Spleen (tissue), 11 donors: ENCODE measurements at regions not wholly inside any gene's neighbourhood (a gene's known extent, or its start where the extent isn't known, plus 50 kb on each side); places are given as distances from the start of the nearest gene placed in this dataset.

Experiments used
- DNase-seq: peaks from one replicate; pipeline ENCODE4 v3.0.0-alpha.2; 2020
- H3K27ac ChIP-seq, 8 donors: fragments of 200-600 bp; sonication (generic) in 7 of 8; 1 replicate in 4 of 8; 2 replicates in 4 of 8; pipeline versions ENCODE4 v1.5.0 to v1.8.0; 2016 to 2021; ENCODE audit warnings: inconsistent platforms in 4 of 8, mild to moderate bottlenecking in 4 of 8, moderate library complexity in 1 of 8
- H3K27me3 ChIP-seq, 7 donors: fragments of 200-600 bp; sonication (generic) in 6 of 7; replicated peaks in 1 of 7; 1 replicate in 4 of 7; 2 replicates in 3 of 7; pipeline versions ENCODE4 v1.5.0 to v1.8.0; 2016 to 2021; ENCODE audit warnings: inconsistent platforms in 3 of 7, mild to moderate bottlenecking in 1 of 7
- H3K36me3 ChIP-seq, 6 donors: fragments of 200-600 bp; sonication (generic) in 5 of 6; 1 replicate in 4 of 6; 2 replicates in 2 of 6; pipeline versions ENCODE4 v1.5.0 to v1.8.0; 2016 to 2021; ENCODE audit warnings: inconsistent platforms in 2 of 6
- H3K4me1 ChIP-seq, 6 donors: fragments of 200-600 bp; sonication (generic) in 5 of 6; 1 replicate in 3 of 6; 2 replicates in 3 of 6; pipeline versions ENCODE4 v1.5.0 to v1.8.0; 2016 to 2021; ENCODE audit warnings: inconsistent platforms in 3 of 6
- H3K4me3 ChIP-seq, 8 donors: fragments of 200-600 bp; sonication (generic) in 7 of 8; 1 replicate in 4 of 8; 2 replicates in 4 of 8; pipeline versions ENCODE4 v1.5.0 to v1.8.0; 2016 to 2021; ENCODE audit warnings: inconsistent platforms in 4 of 8, mild to moderate bottlenecking in 4 of 8, moderate library complexity in 2 of 8
- H3K9me3 ChIP-seq, 8 donors: fragments of 200-600 bp; sonication (generic) in 7 of 8; 1 replicate in 4 of 8; 2 replicates in 4 of 8; pipeline versions ENCODE4 v1.5.0 to v1.8.0; 2016 to 2021; ENCODE audit warnings: inconsistent platforms in 4 of 8
- POLR2A ChIP-seq, 3 donors: fragments of 450-650 bp; IDR thresholded peaks; one replicate each; pipeline ENCODE4 v1.5.1; 2017; ENCODE audit warnings: antibody characterized with exemption in 3 of 3, mild to moderate bottlenecking in 1 of 3
- POLR2AphosphoS5 ChIP-seq, 3 donors: sonication (generic); formaldehyde crosslinking; IDR thresholded peaks; one replicate each; pipeline ENCODE4 v1.5.1; 2017; ENCODE audit warnings: antibody characterized with exemption in 3 of 3
- WGBS, 5 donors: extraction: QIAGEN DNeasy Blood & Tissue Kit in 3 of 5; methylation state at CpG; one replicate each; pipeline versions ENCODE4 v1.1.5 to v1.1.7; 2013 to 2018; 5-methylcytosine and 5-hydroxymethylcytosine counted together
- intact Hi-C: fragments of 100-400 bp; cut with DNase I; formaldehyde crosslinking; loops from one replicate; pipeline ENCODE4 v1.15.0; 2023; ENCODE audit warnings: low total_unique reads
- TF ChIP-seq, protein P1 (sequence below), 11 experiments: fragments of 200-600 bp in 7 of 11; fragments of 450-650 bp in 4 of 11; sonication (generic) in 4 of 11; IDR thresholded peaks in 8 of 11; conservative IDR thresholded peaks in 3 of 11; 1 replicate in 7 of 11; 2 replicates in 4 of 11; pipeline versions ENCODE4 v1.4.0 to v1.8.0; 2016 to 2021; ENCODE audit warnings: antibody characterized with exemption in 11 of 11, inconsistent platforms in 4 of 11, mild to moderate bottlenecking in 1 of 11
- donor health status: healthy with polysubstance abuse.
- donor health status: DM: no; HTN: no; CAD: no; lungs with moderate emphysema.
- donor health status: DM: no; HTN: no; CAD: no.
- donor health status: Bipolar disorder and iron deficiency.
- donor health status: healthy.
- donor health status: DM: no; HTN: no; CAD: no.
- donor health status: DM: yes; HTN: yes; CAD: no.

DNA sequence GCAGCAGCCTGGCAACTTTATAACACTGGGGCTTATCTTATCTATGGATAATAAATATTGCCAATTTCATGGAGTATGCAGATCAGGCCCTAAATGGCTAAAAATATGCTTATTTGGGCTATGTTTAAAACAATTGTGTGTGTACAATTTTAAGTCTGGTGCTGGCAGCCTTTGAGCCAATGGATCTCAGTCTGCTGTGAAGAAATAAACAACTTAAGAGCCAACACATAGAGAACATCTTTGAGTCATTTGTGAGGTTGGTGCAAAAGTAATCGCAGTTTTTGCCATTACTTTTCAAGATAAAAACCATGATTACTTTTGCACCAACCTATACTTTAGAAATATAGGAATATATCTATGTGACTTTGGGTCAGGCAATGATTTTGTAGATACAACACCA is 129.1 kb upstream of the CARMIL1 start:
- DNase-seq: no peak
- Histone ChIP-seq H3K36me3 (no peaks in the 10 kb centered on the region), H3K4me3 (no peak overlapping the region), H3K27ac (no peak overlapping the region), H3K9me3 (peaks cover 0 to 12% (median 0%) of the 10 kb centered on the region in 8 donors), H3K4me1 (peaks cover 0 to 22% (median 7%) of the 10 kb centered on the region in 6 donors), H3K27me3 (no peaks in the 10 kb centered on the region)
- TF ChIP-seq POLR2A (IDR thresholded peaks at IDR 0.05) (no peak), POLR2AphosphoS5 (IDR thresholded peaks at IDR 0.05) (no peak)
- TF ChIP-seq, protein P1, sequence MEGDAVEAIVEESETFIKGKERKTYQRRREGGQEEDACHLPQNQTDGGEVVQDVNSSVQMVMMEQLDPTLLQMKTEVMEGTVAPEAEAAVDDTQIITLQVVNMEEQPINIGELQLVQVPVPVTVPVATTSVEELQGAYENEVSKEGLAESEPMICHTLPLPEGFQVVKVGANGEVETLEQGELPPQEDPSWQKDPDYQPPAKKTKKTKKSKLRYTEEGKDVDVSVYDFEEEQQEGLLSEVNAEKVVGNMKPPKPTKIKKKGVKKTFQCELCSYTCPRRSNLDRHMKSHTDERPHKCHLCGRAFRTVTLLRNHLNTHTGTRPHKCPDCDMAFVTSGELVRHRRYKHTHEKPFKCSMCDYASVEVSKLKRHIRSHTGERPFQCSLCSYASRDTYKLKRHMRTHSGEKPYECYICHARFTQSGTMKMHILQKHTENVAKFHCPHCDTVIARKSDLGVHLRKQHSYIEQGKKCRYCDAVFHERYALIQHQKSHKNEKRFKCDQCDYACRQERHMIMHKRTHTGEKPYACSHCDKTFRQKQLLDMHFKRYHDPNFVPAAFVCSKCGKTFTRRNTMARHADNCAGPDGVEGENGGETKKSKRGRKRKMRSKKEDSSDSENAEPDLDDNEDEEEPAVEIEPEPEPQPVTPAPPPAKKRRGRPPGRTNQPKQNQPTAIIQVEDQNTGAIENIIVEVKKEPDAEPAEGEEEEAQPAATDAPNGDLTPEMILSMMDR (IDR thresholded peaks at IDR 0.05 in 8 of 11, conservative IDR thresholded peaks at IDR 0.05 in 3 of 11): no peak
- WGBS, 5 donors: 91 to 98% (median 94%) methylated on average over 1 of the region's 1 CpG
- intact Hi-C loops: no loop called here

DNA sequence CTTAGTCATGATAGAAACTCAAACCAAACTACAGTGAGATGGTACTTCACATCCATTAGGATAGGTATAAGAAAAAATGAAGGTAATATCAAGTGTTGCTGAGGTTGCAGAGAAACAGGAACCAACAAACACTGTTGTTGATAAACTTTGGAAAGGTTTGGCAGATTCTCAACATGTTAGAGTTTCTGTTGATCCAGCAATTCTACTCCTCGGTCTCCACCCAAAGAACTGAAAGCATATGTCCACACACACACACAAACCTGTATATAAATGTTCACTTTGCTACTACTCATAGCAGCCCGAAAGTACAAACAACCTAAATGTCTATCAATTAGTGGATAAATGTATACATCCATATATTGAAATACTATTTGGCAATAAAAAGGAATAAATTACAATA is 128.3 kb upstream of the CARMIL1 start:
- TF ChIP-seq POLR2A (IDR thresholded peaks at IDR 0.05) (no peak), POLR2AphosphoS5 (IDR thresholded peaks at IDR 0.05) (no peak)
- TF ChIP-seq, protein P1 (IDR thresholded peaks at IDR 0.05 in 8 of 11, conservative IDR thresholded peaks at IDR 0.05 in 3 of 11): no peak
- intact Hi-C loops: no loop called here

DNA sequence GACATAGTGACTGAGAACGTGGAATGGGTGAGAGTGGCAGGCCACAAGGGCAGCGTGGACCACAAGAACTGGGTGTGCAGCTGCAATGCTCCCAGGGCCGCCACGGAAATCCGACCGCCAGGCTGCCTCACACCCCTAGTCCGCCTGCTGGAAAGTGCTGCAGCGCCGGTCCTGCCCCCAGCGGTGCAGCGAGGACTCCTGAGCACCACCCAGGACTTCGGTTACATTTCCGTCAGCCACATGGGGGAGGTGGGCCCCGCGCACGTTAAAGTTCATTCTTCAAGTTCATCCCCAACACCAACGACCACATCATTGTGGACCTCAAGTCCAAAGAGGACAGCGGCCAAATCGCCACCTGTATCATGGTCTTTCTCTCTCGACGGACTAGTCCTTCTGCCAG is 126.1 kb upstream of the CARMIL1 start:
- intact Hi-C loops: no loop called here
- WGBS, 5 donors: 94 to 98% (median 96%) methylated on average over 17 to 21 of the region's 21 CpGs
- no peak overlapping the region for H3K27ac ChIP-seq
- DNase-seq: no peak
- no peaks in the 10 kb centered on the region for H3K27me3 ChIP-seq
- H3K9me3 ChIP-seq: peaks cover 0 to 26% (median 11%) of the 10 kb centered on the region in 8 donors
- H3K4me3 ChIP-seq: no peak overlapping the region
- no peaks in the 10 kb centered on the region for H3K36me3 ChIP-seq
- H3K4me1 ChIP-seq: peaks cover 0 to 3% (median 0%) of the 10 kb centered on the region in 6 donors
- TF ChIP-seq, protein P1 (IDR thresholded peaks at IDR 0.05 in 8 of 11, conservative IDR thresholded peaks at IDR 0.05 in 3 of 11): no peak
- TF ChIP-seq POLR2A (IDR thresholded peaks at IDR 0.05) (no peak), POLR2AphosphoS5 (IDR thresholded peaks at IDR 0.05) (no peak)

More for the DNA sequence above, 128.3 kb upstream of the CARMIL1 start:
- no peak for DNase-seq
- H3K27me3 ChIP-seq: no peaks in the 10 kb centered on the region
- H3K36me3 ChIP-seq: no peaks in the 10 kb centered on the region
- H3K4me1 ChIP-seq: peaks cover 0 to 22% (median 7%) of the 10 kb centered on the region in 6 donors
- peaks cover 0 to 12% (median 0%) of the 10 kb centered on the region in 8 donors for H3K9me3 ChIP-seq
- WGBS, 5 donors: 83 to 92% (median 86%) methylated on average over 2 of the region's 2 CpGs
- H3K27ac ChIP-seq: no peak overlapping the region
- H3K4me3 ChIP-seq: no peak overlapping the region

DNA sequence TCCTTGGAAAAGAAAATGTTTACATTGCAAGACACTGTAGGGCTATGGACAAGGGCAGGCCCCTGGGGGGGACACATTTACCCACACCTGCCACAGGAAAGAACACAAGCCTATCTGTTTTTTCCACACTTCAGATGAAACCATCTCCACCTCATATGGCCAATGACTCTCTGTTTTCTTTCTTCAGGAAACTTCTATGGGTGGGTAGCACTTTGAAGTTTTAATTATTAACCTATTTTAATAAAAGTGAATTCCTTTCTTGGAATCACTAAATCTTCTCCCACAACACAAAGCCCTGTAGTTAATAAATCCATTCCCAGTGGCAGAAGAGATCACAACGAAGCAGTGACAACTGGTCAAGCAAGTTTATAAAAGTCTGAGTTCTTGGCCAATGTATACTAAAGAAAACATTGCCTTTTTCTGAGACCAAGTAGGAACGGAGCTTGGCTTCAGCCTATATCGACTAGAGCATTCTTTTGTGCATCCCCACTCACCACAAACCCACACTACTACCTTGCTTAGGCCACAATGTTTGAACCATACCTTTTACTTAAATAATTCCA is 125.1 kb upstream of the CARMIL1 start:
- TF ChIP-seq POLR2A (IDR thresholded peaks at IDR 0.05): no peak
- TF ChIP-seq, protein P1 (IDR thresholded peaks at IDR 0.05 in 8 of 11, conservative IDR thresholded peaks at IDR 0.05 in 3 of 11): no peak
- no peak for TF ChIP-seq POLR2AphosphoS5 (IDR thresholded peaks at IDR 0.05)
- Histone ChIP-seq H3K27me3 (no peaks in the 10 kb centered on the region), H3K27ac (no peak overlapping the region), H3K4me3 (no peak overlapping the region), H3K9me3 (peaks cover 0 to 31% (median 20%) of the 10 kb centered on the region in 8 donors), H3K4me1 (peaks cover 0 to 3% (median 0%) of the 10 kb centered on the region in 6 donors), H3K36me3 (no peaks in the 10 kb centered on the region)
- no peak for DNase-seq
- WGBS, 5 donors: 91 to 94% (median 92%) methylated on average over 3 of the region's 3 CpGs
- intact Hi-C loops: no loop called here
